K562 (cell line): ENCODE measurements at regions not wholly inside any gene's neighbourhood (a gene's known extent, or its start where the extent isn't known, plus 50 kb on each side); places are given as distances from the start of the nearest gene placed in this dataset.

Experiments
- ATAC-seq: fragments of 200-7000 bp; cut with Tn5 transposase; 3 replicates; pipeline ENCODE4 v1.9.1; 2020; ENCODE audit warnings: moderate library complexity
- BruUV-seq: library from RNA; stranded (reverse); fragments of 400-500 nt; replicated peaks from 2 replicates; lab custom pipeline; 2021; lab: Mats Ljungman, UMichigan
- CTCF ChIA-PET: fragments of 300-600 bp; formaldehyde crosslinking; extraction: SDS; loops from one replicate; lab custom pipeline; 2021; ENCODE audit warnings: low intra/inter-chr PET ratio; lab: Yijun Ruan, JAX
- POLR2A ChIA-PET: fragments of 300-600, 350-650 bp; sonication (Branson Sonifier 250); formaldehyde crosslinking; extraction: SDS; loops from one replicate; lab custom pipeline; 2021; ENCODE audit warnings: antibody characterized with exemption, inconsistent platforms; lab: Yijun Ruan, JAX
- DNase-seq, 4 experiments: peaks; one replicate each; pipeline versions ENCODE4 v3.0.0 to v3.0.0-alpha.2; 2011 to 2018; ENCODE audit warnings: low spot score in 3 of 4, mixed read lengths in 3 of 4; ENCODE audit errors: extremely low read depth in 1 of 4
- FAIRE-seq: peaks from 2 replicates; lab custom pipeline; 2011; peaks lifted over from hg19 to GRCh38; lab: Jason Lieb, UNC
- H2AFZ ChIP-seq: 2 replicates; pipeline ENCODE4 v1.6.0; 2011; ENCODE audit warnings: low read depth, low read length, control low read depth, inconsistent platforms
- H3K27ac ChIP-seq: fragments of 200-600 bp; 3 replicates; pipeline ENCODE4 v1.8.0; 2011; ENCODE audit warnings: low read depth, mild to moderate bottlenecking, control low read depth, inconsistent platforms, low read length, moderate library complexity, mixed read lengths; ENCODE audit errors: extremely low read depth
- H3K27me3 ChIP-seq, 2 experiments: fragments of 300-600 bp in 1 of 2; 2 replicates in 1 of 2; 3 replicates in 1 of 2; pipeline versions ENCODE4 v1.6.0 to v1.8.0; 2011; ENCODE audit warnings: inconsistent platforms in 2 of 2, low read length in 2 of 2, mild to moderate bottlenecking in 1 of 2, mixed read lengths in 1 of 2, moderate library complexity in 1 of 2; ENCODE audit not compliant: control insufficient read depth in 2 of 2, insufficient read depth in 2 of 2
- H3K36me3 ChIP-seq: fragments of 300-600 bp; 3 replicates; pipeline ENCODE4 v1.8.0; 2011; ENCODE audit warnings: mild to moderate bottlenecking, low read length, inconsistent platforms; ENCODE audit not compliant: control insufficient read depth, insufficient read depth
- H3K4me1 ChIP-seq, 2 experiments: fragments of 200-600 bp in 1 of 2; replicated peaks in 1 of 2; 2 replicates in 1 of 2; 3 replicates in 1 of 2; pipeline versions ENCODE4 v1.5.1 to v1.8.0; 2011; ENCODE audit warnings: inconsistent platforms in 2 of 2, low read length in 2 of 2, mild to moderate bottlenecking in 1 of 2, mixed read lengths in 1 of 2, moderate library complexity in 1 of 2; ENCODE audit not compliant: control insufficient read depth in 2 of 2, insufficient read depth in 2 of 2
- H3K4me2 ChIP-seq: 2 replicates; pipeline ENCODE4 v1.6.1; 2011; ENCODE audit warnings: low read length, control low read depth, inconsistent platforms, mixed read lengths; ENCODE audit not compliant: insufficient read depth
- H3K4me3 ChIP-seq: fragments of 200-600 bp; sonication (generic), shearing (Covaris generic); 2 replicates; pipeline ENCODE4 v1.5.1; 2016; ENCODE audit warnings: control low read depth, inconsistent platforms
- H3K79me2 ChIP-seq: fragments of 200-600 bp; 3 replicates; pipeline ENCODE4 v1.8.0; 2011; ENCODE audit warnings: low read length, inconsistent platforms; ENCODE audit not compliant: control insufficient read depth, insufficient read depth
- H3K9ac ChIP-seq, 2 experiments: 2 replicates each; pipeline versions ENCODE4 v1.6.0 to v1.6.1; 2011; ENCODE audit warnings: low read depth in 2 of 2, low read length in 2 of 2, control low read depth in 1 of 2, inconsistent platforms in 1 of 2, mild to moderate bottlenecking in 1 of 2, mixed read lengths in 1 of 2; ENCODE audit not compliant: insufficient read depth in 1 of 2
- H3K9me1 ChIP-seq: one replicate; pipeline ENCODE4 v1.6.0; 2011; ENCODE audit warnings: inconsistent platforms, mild to moderate bottlenecking, low read length, moderate library complexity; ENCODE audit not compliant: control insufficient read depth, insufficient read depth
- H3K9me3 ChIP-seq: replicated peaks from 2 replicates; pipeline ENCODE4 v1.5.1; 2011; ENCODE audit warnings: low read depth, low read length, inconsistent platforms; ENCODE audit not compliant: control insufficient read depth, insufficient read depth
- H4K20me1 ChIP-seq: replicated peaks from 2 replicates; pipeline ENCODE4 v1.6.1; 2011; ENCODE audit warnings: low read length, inconsistent platforms, mixed read lengths; ENCODE audit not compliant: control insufficient read depth, insufficient read depth
- ETV1 ChIP-seq: fragments of 450-650 bp; conservative IDR thresholded peaks from 2 replicates; pipeline ENCODE4 v1.6.1; 2016; ENCODE audit warnings: missing genetic modification characterization, control low read depth, low read depth, missing compliant biosample characterization
- GABPB2 ChIP-seq: fragments of 250-450 bp; sonication (Bioruptor Pico); conservative IDR thresholded peaks from 2 replicates; pipeline ENCODE4 v1.5.1; 2021; ENCODE audit warnings: mild to moderate bottlenecking
- GATA2 ChIP-seq: sonication (generic); formaldehyde crosslinking; IDR thresholded peaks from 2 replicates; pipeline ENCODE4 v1.4.0; 2020; ENCODE audit warnings: mild to moderate bottlenecking, missing genetic modification reagents
- HDAC8 ChIP-seq: fragments of 450-650 bp; IDR thresholded peaks from 2 replicates; pipeline ENCODE4 v1.6.1; 2016; ENCODE audit warnings: mild to moderate bottlenecking, missing genetic modification characterization, moderate library complexity, missing compliant biosample characterization
- KLF13 ChIP-seq: fragments of 450-650 bp; IDR thresholded peaks from 2 replicates; pipeline ENCODE4 v1.6.1; 2016; ENCODE audit warnings: missing genetic modification characterization, low read depth, mild to moderate bottlenecking, missing compliant biosample characterization, moderate library complexity, borderline replicate concordance
- NFATC3 ChIP-seq: fragments of 450-650 bp; IDR thresholded peaks from 2 replicates; pipeline ENCODE4 v1.6.1; 2017; ENCODE audit warnings: mild to moderate bottlenecking
- POLR2AphosphoS5 ChIP-seq: IDR thresholded peaks from 2 replicates; pipeline ENCODE4 v1.6.1; 2011; ENCODE audit warnings: mild to moderate bottlenecking, low read depth, low read length, moderate library complexity; ENCODE audit not compliant: control insufficient read depth, insufficient read depth
- PTRF ChIP-seq: fragments of 450-650 bp; IDR thresholded peaks from 2 replicates; pipeline ENCODE4 v1.6.1; 2016; ENCODE audit warnings: mild to moderate bottlenecking, missing genetic modification characterization, missing compliant biosample characterization
- TCF7 ChIP-seq: sonication (generic); IDR thresholded peaks from 2 replicates; pipeline ENCODE4 v1.6.1; 2016; ENCODE audit warnings: antibody characterized with exemption, borderline replicate concordance
- TEAD2 ChIP-seq: fragments of 450-650 bp; IDR thresholded peaks from 2 replicates; pipeline ENCODE4 v1.6.1; 2016; ENCODE audit warnings: missing genetic modification characterization, control low read depth, missing compliant biosample characterization
- TGIF2 ChIP-seq: sonication (generic); formaldehyde crosslinking; IDR thresholded peaks from 2 replicates; pipeline ENCODE4 v1.8.1; 2022; ENCODE audit warnings: mild to moderate bottlenecking, missing genetic modification reagents, moderate library complexity
- ZFP30 ChIP-seq: fragments of 250-450 bp; sonication (Bioruptor Pico); IDR thresholded peaks from 2 replicates; pipeline ENCODE4 v1.8.0; 2022; ENCODE audit warnings: moderate library complexity, mild to moderate bottlenecking, inconsistent platforms, borderline replicate concordance
- ZNF436 ChIP-seq: fragments of 250-450, 450-650 bp; sonication (Bioruptor Pico); formaldehyde crosslinking; IDR thresholded peaks from 2 replicates; pipeline ENCODE4 v1.7.0; 2020; ENCODE audit warnings: mild to moderate bottlenecking
- WGBS: fragments of 100-300 bp; shearing (Covaris generic); methylation state at CpG from one replicate; pipeline ENCODE4 v1.1.6; 2016; ENCODE audit warnings: low coverage, mixed read lengths; ENCODE audit not compliant: insufficient coverage; ENCODE audit errors: missing lambda C conversion rate; 5-methylcytosine and 5-hydroxymethylcytosine counted together
- in situ Hi-C: fragments of 300-500 bp; cut with MboI; formaldehyde crosslinking; loops from 4 replicates; pipeline ENCODE4 v1.15.0; 2018; ENCODE audit warnings: inconsistent platforms, mixed read lengths
- intact Hi-C: fragments of 100-400 bp; cut with micrococcal nuclease; formaldehyde crosslinking; loops from 2 replicates; pipeline ENCODE4 v1.14.2; 2022
- TF ChIP-seq, protein P1 (sequence below): fragments of 450-650 bp; IDR thresholded peaks from 2 replicates; pipeline ENCODE4 v1.6.1; 2016; ENCODE audit warnings: borderline replicate concordance
- TF ChIP-seq, protein P2 (sequence below): fragments of 250-450 bp; sonication (Bioruptor Pico); IDR thresholded peaks from 2 replicates; pipeline ENCODE4 v1.8.0; 2022; ENCODE audit warnings: inconsistent platforms
- TF ChIP-seq, protein P3 (sequence below): fragments of 450-650 bp; IDR thresholded peaks from 2 replicates; pipeline ENCODE4 v1.6.1; 2017; ENCODE audit warnings: antibody characterized with exemption
- TF ChIP-seq, protein P4 (sequence below): IDR thresholded peaks from 2 replicates; pipeline ENCODE4 v1.6.1; 2011; ENCODE audit not compliant: insufficient read length; ENCODE audit errors: extremely low read depth

DNA sequence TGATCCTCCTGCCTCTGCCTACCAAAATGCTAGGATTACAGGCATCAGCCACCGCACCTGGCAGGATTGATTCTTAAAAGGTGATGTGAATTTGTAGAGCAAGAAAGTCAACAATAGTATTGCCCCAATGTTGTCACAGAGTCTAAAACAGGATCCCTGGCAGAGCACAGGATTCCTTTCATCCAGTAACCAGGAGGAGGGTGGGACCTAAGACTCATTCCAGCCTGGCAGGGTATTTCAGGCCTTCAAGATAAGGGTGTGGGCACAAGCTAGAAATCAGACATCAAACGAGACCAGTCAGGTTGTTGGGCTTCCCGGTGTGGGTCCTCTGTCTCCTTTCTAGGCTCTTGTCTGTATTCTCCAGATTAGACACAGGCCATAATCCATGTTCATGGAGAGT lies 511.4 kb downstream of the BCL11A start (continued):
- no peak for TF ChIP-seq POLR2AphosphoS5
- no peak for TF ChIP-seq KLF13 (tag)

DNA sequence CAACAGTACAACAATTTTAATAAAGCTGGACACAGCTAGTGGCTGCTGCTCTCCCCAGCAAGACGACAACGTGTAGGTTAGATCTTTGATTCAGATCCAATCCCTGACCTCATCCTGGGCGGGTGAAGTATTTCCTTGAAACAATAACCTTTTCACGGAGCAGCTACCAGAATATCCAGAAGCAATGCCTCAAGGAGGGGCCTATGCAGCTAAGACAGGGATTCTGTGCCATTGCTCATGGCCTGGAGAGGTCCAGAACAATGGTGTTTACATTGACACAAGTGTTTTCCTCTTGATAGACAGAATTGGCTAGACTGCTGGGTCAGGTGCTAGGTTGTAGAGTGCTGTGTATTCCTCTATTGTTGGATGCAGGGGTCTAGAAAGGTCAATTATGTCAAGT lies 520.1 kb downstream of the BCL11A start:
- ATAC-seq (no peak), FAIRE-seq (no peak), DNase-seq (no peak)
- intact Hi-C loops (no loop called here), in situ Hi-C loops (no loop called here)
- BruUV-seq, result no TSS peak
- ChIA-PET POLR2A (no interaction called here), CTCF (no interaction called here)
- Histone ChIP-seq H2AFZ (no peak overlapping the region), H3K4me2 (no peak overlapping the region), H3K36me3 (no peaks in the 10 kb centered on the region), H3K27ac (no peak overlapping the region), H3K4me3 (no peak overlapping the region), H3K9ac (no peak overlapping the region), H4K20me1 (no peaks in the 10 kb centered on the region), H3K4me1 (no peaks in the 10 kb centered on the region), H3K27me3 (no peaks in the 10 kb centered on the region), H3K9me1 (no peaks in the 10 kb centered on the region), H3K79me2 (no peaks in the 10 kb centered on the region), H3K9me3 (no peaks in the 10 kb centered on the region)
- WGBS, result 0% methylated on average over 4 of the region's 4 CpGs
- TF ChIP-seq PTRF (tag), result no peak
- no peak for TF ChIP-seq HDAC8 (tag)
- TF ChIP-seq, protein P1, sequence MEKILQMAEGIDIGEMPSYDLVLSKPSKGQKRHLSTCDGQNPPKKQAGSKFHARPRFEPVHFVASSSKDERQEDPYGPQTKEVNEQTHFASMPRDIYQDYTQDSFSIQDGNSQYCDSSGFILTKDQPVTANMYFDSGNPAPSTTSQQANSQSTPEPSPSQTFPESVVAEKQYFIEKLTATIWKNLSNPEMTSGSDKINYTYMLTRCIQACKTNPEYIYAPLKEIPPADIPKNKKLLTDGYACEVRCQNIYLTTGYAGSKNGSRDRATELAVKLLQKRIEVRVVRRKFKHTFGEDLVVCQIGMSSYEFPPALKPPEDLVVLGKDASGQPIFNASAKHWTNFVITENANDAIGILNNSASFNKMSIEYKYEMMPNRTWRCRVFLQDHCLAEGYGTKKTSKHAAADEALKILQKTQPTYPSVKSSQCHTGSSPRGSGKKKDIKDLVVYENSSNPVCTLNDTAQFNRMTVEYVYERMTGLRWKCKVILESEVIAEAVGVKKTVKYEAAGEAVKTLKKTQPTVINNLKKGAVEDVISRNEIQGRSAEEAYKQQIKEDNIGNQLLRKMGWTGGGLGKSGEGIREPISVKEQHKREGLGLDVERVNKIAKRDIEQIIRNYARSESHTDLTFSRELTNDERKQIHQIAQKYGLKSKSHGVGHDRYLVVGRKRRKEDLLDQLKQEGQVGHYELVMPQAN, result no peak
- TF ChIP-seq ZNF436 (CRISPR knock-in tag), result no peak
- no peak for TF ChIP-seq ZFP30
- TF ChIP-seq, protein P2, sequence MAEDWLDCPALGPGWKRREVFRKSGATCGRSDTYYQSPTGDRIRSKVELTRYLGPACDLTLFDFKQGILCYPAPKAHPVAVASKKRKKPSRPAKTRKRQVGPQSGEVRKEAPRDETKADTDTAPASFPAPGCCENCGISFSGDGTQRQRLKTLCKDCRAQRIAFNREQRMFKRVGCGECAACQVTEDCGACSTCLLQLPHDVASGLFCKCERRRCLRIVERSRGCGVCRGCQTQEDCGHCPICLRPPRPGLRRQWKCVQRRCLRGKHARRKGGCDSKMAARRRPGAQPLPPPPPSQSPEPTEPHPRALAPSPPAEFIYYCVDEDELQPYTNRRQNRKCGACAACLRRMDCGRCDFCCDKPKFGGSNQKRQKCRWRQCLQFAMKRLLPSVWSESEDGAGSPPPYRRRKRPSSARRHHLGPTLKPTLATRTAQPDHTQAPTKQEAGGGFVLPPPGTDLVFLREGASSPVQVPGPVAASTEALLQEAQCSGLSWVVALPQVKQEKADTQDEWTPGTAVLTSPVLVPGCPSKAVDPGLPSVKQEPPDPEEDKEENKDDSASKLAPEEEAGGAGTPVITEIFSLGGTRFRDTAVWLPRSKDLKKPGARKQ (CRISPR knock-in tag), result no peak
- TF ChIP-seq TEAD2, result no peak
- no peak for TF ChIP-seq NFATC3
- no peak for TF ChIP-seq GABPB2 (CRISPR knock-in tag)
- TF ChIP-seq TGIF2 (CRISPR knock-in tag), result no peak
- TF ChIP-seq, protein P3, sequence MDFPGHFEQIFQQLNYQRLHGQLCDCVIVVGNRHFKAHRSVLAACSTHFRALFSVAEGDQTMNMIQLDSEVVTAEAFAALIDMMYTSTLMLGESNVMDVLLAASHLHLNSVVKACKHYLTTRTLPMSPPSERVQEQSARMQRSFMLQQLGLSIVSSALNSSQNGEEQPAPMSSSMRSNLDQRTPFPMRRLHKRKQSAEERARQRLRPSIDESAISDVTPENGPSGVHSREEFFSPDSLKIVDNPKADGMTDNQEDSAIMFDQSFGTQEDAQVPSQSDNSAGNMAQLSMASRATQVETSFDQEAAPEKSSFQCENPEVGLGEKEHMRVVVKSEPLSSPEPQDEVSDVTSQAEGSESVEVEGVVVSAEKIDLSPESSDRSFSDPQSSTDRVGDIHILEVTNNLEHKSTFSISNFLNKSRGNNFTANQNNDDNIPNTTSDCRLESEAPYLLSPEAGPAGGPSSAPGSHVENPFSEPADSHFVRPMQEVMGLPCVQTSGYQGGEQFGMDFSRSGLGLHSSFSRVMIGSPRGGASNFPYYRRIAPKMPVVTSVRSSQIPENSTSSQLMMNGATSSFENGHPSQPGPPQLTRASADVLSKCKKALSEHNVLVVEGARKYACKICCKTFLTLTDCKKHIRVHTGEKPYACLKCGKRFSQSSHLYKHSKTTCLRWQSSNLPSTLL, result no peak
- no peak for TF ChIP-seq GATA2 (CRISPR knock-in tag)
- no peak for TF ChIP-seq TCF7
- no peak for TF ChIP-seq ETV1 (tag)
- TF ChIP-seq, protein P4, sequence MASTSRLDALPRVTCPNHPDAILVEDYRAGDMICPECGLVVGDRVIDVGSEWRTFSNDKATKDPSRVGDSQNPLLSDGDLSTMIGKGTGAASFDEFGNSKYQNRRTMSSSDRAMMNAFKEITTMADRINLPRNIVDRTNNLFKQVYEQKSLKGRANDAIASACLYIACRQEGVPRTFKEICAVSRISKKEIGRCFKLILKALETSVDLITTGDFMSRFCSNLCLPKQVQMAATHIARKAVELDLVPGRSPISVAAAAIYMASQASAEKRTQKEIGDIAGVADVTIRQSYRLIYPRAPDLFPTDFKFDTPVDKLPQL, result no peak
